K562 (cell line): ENCODE measurements at regions not wholly inside any gene's neighbourhood (a gene's known extent, or its start where the extent isn't known, plus 50 kb on each side); places are given as distances from the start of the nearest gene placed in this dataset.
A peak's percentile ranks its signal among the peaks of the same experiment; 100 is the strongest.

ENCODE experiments used
- BRD9 ChIP-seq: fragments of 450-650 bp; IDR thresholded peaks from 2 replicates; pipeline ENCODE4 v1.6.1; 2018; ENCODE audit warnings: low read depth; ENCODE audit not compliant: partially characterized antibody
- E2F6 ChIP-seq, 2 experiments: IDR thresholded peaks; 2 replicates each; pipeline ENCODE4 v1.6.1; 2011; ENCODE audit warnings: borderline replicate concordance in 1 of 2, control low read depth in 1 of 2, low read depth in 1 of 2, low read length in 1 of 2, mild to moderate bottlenecking in 1 of 2, mixed read lengths in 1 of 2, moderate library complexity in 1 of 2; ENCODE audit not compliant: insufficient read depth in 1 of 2, insufficient read length in 1 of 2, poor library complexity in 1 of 2, severe bottlenecking in 1 of 2; ENCODE audit errors: extremely low read depth in 1 of 2
- ELF4 ChIP-seq: fragments of 450-650 bp; formaldehyde crosslinking; IDR thresholded peaks from 2 replicates; pipeline ENCODE4 v1.4.0; 2022; ENCODE audit warnings: missing genetic modification characterization
- EZH2 ChIP-seq: IDR thresholded peaks from 2 replicates; pipeline ENCODE4 v1.6.1; 2012; ENCODE audit warnings: low read depth, mild to moderate bottlenecking, inconsistent platforms, low read length, borderline replicate concordance
- HDAC6 ChIP-seq: IDR thresholded peaks from 2 replicates; pipeline ENCODE4 v1.6.1; 2012; ENCODE audit warnings: low read depth, mild to moderate bottlenecking, control low read depth, inconsistent platforms, low read length, moderate library complexity
- ID3 ChIP-seq, 2 experiments: fragments of 250-450 bp in 1 of 2; fragments of 450-650 bp in 1 of 2; sonication (Bioruptor Pico) in 1 of 2; IDR thresholded peaks; 2 replicates each; pipeline versions ENCODE4 v1.6.1 to v1.8.0; 2016 to 2021; ENCODE audit warnings: mild to moderate bottlenecking in 2 of 2, moderate library complexity in 2 of 2, missing compliant biosample characterization in 1 of 2, missing genetic modification characterization in 1 of 2
- IRF2 ChIP-seq: sonication (generic); formaldehyde crosslinking; IDR thresholded peaks from 2 replicates; pipeline ENCODE4 v1.8.1; 2022; ENCODE audit warnings: mild to moderate bottlenecking, missing genetic modification reagents
- LARP7 ChIP-seq: fragments of 450-650 bp; IDR thresholded peaks from 2 replicates; pipeline ENCODE4 v1.6.1; 2016
- MTA2 ChIP-seq: fragments of 450-650 bp; IDR thresholded peaks from 2 replicates; pipeline ENCODE4 v1.6.1; 2016; ENCODE audit warnings: low read depth
- PHF20 ChIP-seq: fragments of 450-650 bp; IDR thresholded peaks from 2 replicates; pipeline ENCODE4 v1.6.1; 2018; ENCODE audit not compliant: partially characterized antibody
- POU5F1 ChIP-seq: fragments of 150-350 bp; IDR thresholded peaks from 2 replicates; pipeline ENCODE4 v1.6.1; 2014; ENCODE audit warnings: borderline replicate concordance, low read length, low read depth, mild to moderate bottlenecking; ENCODE audit not compliant: partially characterized antibody
- RCOR1 ChIP-seq, 2 experiments: IDR thresholded peaks; 2 replicates each; pipeline ENCODE4 v1.6.1; 2012; ENCODE audit warnings: low read depth in 2 of 2, low read length in 2 of 2, borderline replicate concordance in 1 of 2, improper control_type of control experiment in 1 of 2
- SIN3B ChIP-seq: fragments of 450-650 bp; IDR thresholded peaks from 2 replicates; pipeline ENCODE4 v1.6.1; 2017; ENCODE audit warnings: low read depth, mild to moderate bottlenecking, moderate library complexity
- SMAD4 ChIP-seq: fragments of 250-450 bp; sonication (Bioruptor Pico); conservative IDR thresholded peaks from 2 replicates; pipeline ENCODE4 v1.8.0; 2021; ENCODE audit warnings: inconsistent platforms, mild to moderate bottlenecking, moderate library complexity
- SMARCA4 ChIP-seq: fragments of 450-650 bp; IDR thresholded peaks from 2 replicates; pipeline ENCODE4 v1.6.1; 2016
- SMARCE1 ChIP-seq: fragments of 450-650 bp; IDR thresholded peaks from 2 replicates; pipeline ENCODE4 v1.7.1; 2016; ENCODE audit warnings: mild to moderate bottlenecking
- TRIM25 ChIP-seq: fragments of 450-650 bp; IDR thresholded peaks from 2 replicates; pipeline ENCODE4 v1.7.0; 2016; ENCODE audit warnings: borderline replicate concordance
- ZBTB34 ChIP-seq: fragments of 250-450 bp; sonication (Bioruptor Pico); IDR thresholded peaks from 2 replicates; pipeline ENCODE4 v1.8.0; 2021; ENCODE audit warnings: mild to moderate bottlenecking, moderate library complexity
- ZFP1 ChIP-seq: fragments of 450-650 bp; formaldehyde crosslinking; IDR thresholded peaks from 2 replicates; pipeline ENCODE4 v1.4.0; 2020; ENCODE audit warnings: mild to moderate bottlenecking, mixed read lengths
- ZNF175 ChIP-seq: fragments of 200-800 bp; sonication (Bioruptor generic); IDR thresholded peaks from 2 replicates; pipeline ENCODE4 v1.6.1; 2016; ENCODE audit warnings: low read depth, mild to moderate bottlenecking, missing genetic modification characterization, missing compliant biosample characterization
- ZZZ3 ChIP-seq: fragments of 450-650 bp; IDR thresholded peaks from 2 replicates; pipeline ENCODE4 v1.6.1; 2016; ENCODE audit warnings: antibody characterized with exemption, mild to moderate bottlenecking, moderate library complexity
- TF ChIP-seq, protein P1 (sequence below): sonication (generic); formaldehyde crosslinking; IDR thresholded peaks from 2 replicates; pipeline ENCODE4 v1.5.0; 2020; ENCODE audit warnings: missing genetic modification reagents
- TF ChIP-seq, protein P2 (sequence below), 2 experiments: fragments of 450-650 bp in 1 of 2; sonication (generic) in 1 of 2; formaldehyde crosslinking in 1 of 2; IDR thresholded peaks in 1 of 2; conservative IDR thresholded peaks in 1 of 2; 2 replicates each; pipeline versions ENCODE4 v1.6.1 to v1.8.1; 2016 to 2023; ENCODE audit warnings: mild to moderate bottlenecking in 2 of 2, moderate library complexity in 2 of 2, inconsistent platforms in 1 of 2, missing genetic modification reagents in 1 of 2

GRCh38 chr9:105994970-105995369, 300.6 kb downstream of the TMEM38B start (continued):
- TF ChIP-seq EZH2 (no peak), PHF20 (no peak), ZZZ3 (no peak), SMAD4 (CRISPR knock-in tag) (no peak), SMARCE1 (no peak), ELF4 (no peak), SIN3B (no peak), E2F6 (IDR thresholded peaks at IDR 0.05; ENCODE audit: borderline replicate concordance in 1 of 2, extremely low read depth in 1 of 2, insufficient read depth in 1 of 2, insufficient read length in 1 of 2, low read depth in 1 of 2, low read length in 1 of 2, poor library complexity in 1 of 2, severe bottlenecking in 1 of 2) (no peak), MTA2 (no peak), ZFP1 (CRISPR knock-in tag) (no peak), POU5F1 (no peak), BRD9 (no peak), RCOR1 (IDR thresholded peaks at IDR 0.05; ENCODE audit: borderline replicate concordance in 1 of 2, low read depth in 2 of 2, low read length in 2 of 2) (no peak), SMARCA4 (no peak), ZNF175 (CRISPR knock-in tag) (no peak), ID3 (CRISPR knock-in tag; IDR thresholded peaks at IDR 0.05) (no peak), ID3 (tag; IDR thresholded peaks at IDR 0.05) (no peak), ZBTB34 (no peak), HDAC6 (no peak), TRIM25 (no peak), IRF2 (no peak), LARP7 (no peak)
- TF ChIP-seq, protein P1, sequence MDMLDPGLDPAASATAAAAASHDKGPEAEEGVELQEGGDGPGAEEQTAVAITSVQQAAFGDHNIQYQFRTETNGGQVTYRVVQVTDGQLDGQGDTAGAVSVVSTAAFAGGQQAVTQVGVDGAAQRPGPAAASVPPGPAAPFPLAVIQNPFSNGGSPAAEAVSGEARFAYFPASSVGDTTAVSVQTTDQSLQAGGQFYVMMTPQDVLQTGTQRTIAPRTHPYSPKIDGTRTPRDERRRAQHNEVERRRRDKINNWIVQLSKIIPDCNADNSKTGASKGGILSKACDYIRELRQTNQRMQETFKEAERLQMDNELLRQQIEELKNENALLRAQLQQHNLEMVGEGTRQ (CRISPR knock-in tag) = peak; percentile 39
- TF ChIP-seq, protein P2, sequence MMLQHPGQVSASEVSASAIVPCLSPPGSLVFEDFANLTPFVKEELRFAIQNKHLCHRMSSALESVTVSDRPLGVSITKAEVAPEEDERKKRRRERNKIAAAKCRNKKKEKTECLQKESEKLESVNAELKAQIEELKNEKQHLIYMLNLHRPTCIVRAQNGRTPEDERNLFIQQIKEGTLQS (IDR thresholded peaks at IDR 0.05) = peak; percentile 73
- TF ChIP-seq, protein P2 (CRISPR knock-in tag; conservative IDR thresholded peaks at IDR 0.05) = no peak
